A549 (cell line): ENCODE measurements at regions not wholly inside any gene's neighbourhood (a gene's known extent, or its start where the extent isn't known, plus 50 kb on each side); places are given as distances from the start of the nearest gene placed in this dataset.

Experiments used
- ATAC-seq, 2 experiments: fragments of 200-7000 bp in 1 of 2; fragments of >200 bp in 1 of 2; cut with Nextera tagmentation in 1 of 2; cut with Tn5 transposase in 1 of 2; 3 replicates each; pipeline versions ENCODE4 v1.8.0 to v1.9.1; 2018 to 2020; ENCODE audit warnings: mild to moderate bottlenecking in 1 of 2, moderate library complexity in 1 of 2
- CTCF ChIA-PET: fragments of 300-600 bp; sonication (Branson Sonifier 250); formaldehyde crosslinking; extraction: SDS; loops from one replicate; lab custom pipeline; 2021; ENCODE audit warnings: antibody characterized with exemption, inconsistent platforms; lab: Yijun Ruan, JAX
- POLR2A ChIA-PET: fragments of 350-600 bp; formaldehyde crosslinking; extraction: SDS; loops from one replicate; lab custom pipeline; 2021; ENCODE audit warnings: antibody characterized with exemption, inconsistent platforms; lab: Yijun Ruan, JAX
- DNase-seq, 2 experiments: peaks; one replicate each; pipeline versions ENCODE4 v3.0.0 to v3.0.0-alpha.2; 2011 to 2016; ENCODE audit warnings: low read depth in 1 of 2, low spot score in 1 of 2
- FAIRE-seq: peaks from 2 replicates; lab custom pipeline; 2011; peaks lifted over from hg19 to GRCh38; lab: Jason Lieb, UNC
- H3K27ac ChIP-seq, 2 experiments: fragments of >200 bp; sonication (Bioruptor Twin); formaldehyde crosslinking; 3 replicates each; pipeline ENCODE4 v1.5.1; 2016 to 2017
- H3K4me1 ChIP-seq: fragments of >200 bp; sonication (Bioruptor Twin); formaldehyde crosslinking; 3 replicates; pipeline ENCODE4 v1.6.1; 2016
- H3K4me2 ChIP-seq: fragments of >200 bp; sonication (Bioruptor Twin); formaldehyde crosslinking; 3 replicates; pipeline ENCODE4 v1.6.1; 2016
- H3K4me3 ChIP-seq: fragments of >200 bp; sonication (Bioruptor Twin); formaldehyde crosslinking; 3 replicates; pipeline ENCODE4 v1.5.1; 2016
- H3K9me3 ChIP-seq: fragments of >200 bp; sonication (Bioruptor Twin); formaldehyde crosslinking; 3 replicates; pipeline ENCODE4 v1.6.1; 2016
- BHLHE40 ChIP-seq: IDR thresholded peaks from 2 replicates; pipeline ENCODE4 v1.6.1; 2012; ENCODE audit warnings: low read depth, low read length, inconsistent platforms
- EHF ChIP-seq: fragments of 250-450 bp; sonication (Bioruptor Pico); IDR thresholded peaks from 2 replicates; pipeline ENCODE4 v1.5.0; 2020; ENCODE audit warnings: mild to moderate bottlenecking
- EP300 ChIP-seq, 2 experiments: fragments of >200 bp; sonication (Bioruptor Twin); formaldehyde crosslinking; IDR thresholded peaks; 2 replicates in 1 of 2; 3 replicates in 1 of 2; pipeline ENCODE4 v1.6.1; 2016 to 2017
- FOXS1 ChIP-seq: fragments of 250-450 bp; sonication (Bioruptor Pico); IDR thresholded peaks from 2 replicates; pipeline ENCODE4 v1.5.0; 2020; ENCODE audit warnings: mild to moderate bottlenecking, moderate library complexity
- HOXB13 ChIP-seq: fragments of 250-450 bp; sonication (Bioruptor Pico); IDR thresholded peaks from 2 replicates; pipeline ENCODE4 v1.5.0; 2020; ENCODE audit warnings: low read depth, mild to moderate bottlenecking, moderate library complexity
- HOXB5 ChIP-seq: fragments of 250-450 bp; sonication (Bioruptor Pico); IDR thresholded peaks from 2 replicates; pipeline ENCODE4 v1.5.0; 2020; ENCODE audit warnings: mild to moderate bottlenecking, moderate library complexity
- JUNB ChIP-seq: fragments of >200 bp; sonication (Bioruptor Twin); formaldehyde crosslinking; IDR thresholded peaks from 2 replicates; pipeline ENCODE4 v1.6.1; 2016
- KDM1A ChIP-seq: fragments of 200-600 bp; sonication (generic); IDR thresholded peaks from 2 replicates; pipeline ENCODE4 v1.6.1; 2016; ENCODE audit warnings: low read depth, mild to moderate bottlenecking
- KDM5A ChIP-seq: fragments of 200-600 bp; sonication (generic); IDR thresholded peaks from 2 replicates; pipeline ENCODE4 v1.6.1; 2016; ENCODE audit warnings: antibody characterized with exemption, mild to moderate bottlenecking
- NFE2L2 ChIP-seq: fragments of 150-350 bp; conservative IDR thresholded peaks from 2 replicates; pipeline ENCODE4 v1.6.1; 2014; ENCODE audit warnings: low read length
- POLR2A ChIP-seq: IDR thresholded peaks from 2 replicates; pipeline ENCODE4 v1.6.1; 2012; ENCODE audit warnings: mild to moderate bottlenecking, low read length
- POLR2AphosphoS2 ChIP-seq: conservative IDR thresholded peaks from 2 replicates; pipeline ENCODE4 v1.6.1; 2012; ENCODE audit warnings: low read length, improper control_type of control experiment, inconsistent platforms
- RAD21 ChIP-seq, 2 experiments: fragments of >200 bp in 1 of 2; sonication (Bioruptor Twin) in 1 of 2; formaldehyde crosslinking in 1 of 2; IDR thresholded peaks in 1 of 2; conservative IDR thresholded peaks in 1 of 2; 2 replicates in 1 of 2; 3 replicates in 1 of 2; pipeline ENCODE4 v1.6.1; 2012 to 2018; ENCODE audit warnings: inconsistent platforms in 1 of 2
- RCOR1 ChIP-seq: fragments of 150-350 bp; IDR thresholded peaks from 2 replicates; pipeline ENCODE4 v1.6.1; 2014; ENCODE audit warnings: antibody characterized with exemption, low read length, low read depth
- SREBF2 ChIP-seq: fragments of 450-650 bp; IDR thresholded peaks from 2 replicates; pipeline ENCODE4 v1.6.1; 2014; ENCODE audit warnings: mild to moderate bottlenecking, moderate library complexity
- TP53 ChIP-seq: fragments of 250-450 bp; sonication (Bioruptor Pico); IDR thresholded peaks from 2 replicates; pipeline ENCODE4 v1.5.0; 2021; ENCODE audit warnings: mild to moderate bottlenecking, moderate library complexity
- WGBS: methylation state at CpG from one replicate; pipeline ENCODE4 v1.1.6; 2017; ENCODE audit errors: missing lambda C conversion rate; 5-methylcytosine and 5-hydroxymethylcytosine counted together
- TF ChIP-seq, protein P1 (sequence below): fragments of >200 bp; sonication (Bioruptor Twin); formaldehyde crosslinking; IDR thresholded peaks from 3 replicates; pipeline ENCODE4 v1.6.1; 2016
- TF ChIP-seq, protein P2 (sequence below): fragments of 250-450 bp; sonication (Bioruptor Pico); IDR thresholded peaks from 2 replicates; pipeline ENCODE4 v1.5.0; 2021; ENCODE audit warnings: mild to moderate bottlenecking, moderate library complexity, borderline replicate concordance
- TF ChIP-seq, protein P3 (sequence below): IDR thresholded peaks from 2 replicates; pipeline ENCODE4 v1.6.1; 2012
- TF ChIP-seq, protein P4 (sequence below): fragments of 250-450 bp; sonication (Bioruptor Pico); IDR thresholded peaks from 2 replicates; pipeline ENCODE4 v1.5.0; 2020; ENCODE audit warnings: low read depth, mild to moderate bottlenecking, moderate library complexity
- TF ChIP-seq, protein P5 (sequence below): fragments of 450-650 bp; IDR thresholded peaks from 2 replicates; pipeline ENCODE4 v1.6.1; 2014; ENCODE audit warnings: antibody characterized with exemption

DNA sequence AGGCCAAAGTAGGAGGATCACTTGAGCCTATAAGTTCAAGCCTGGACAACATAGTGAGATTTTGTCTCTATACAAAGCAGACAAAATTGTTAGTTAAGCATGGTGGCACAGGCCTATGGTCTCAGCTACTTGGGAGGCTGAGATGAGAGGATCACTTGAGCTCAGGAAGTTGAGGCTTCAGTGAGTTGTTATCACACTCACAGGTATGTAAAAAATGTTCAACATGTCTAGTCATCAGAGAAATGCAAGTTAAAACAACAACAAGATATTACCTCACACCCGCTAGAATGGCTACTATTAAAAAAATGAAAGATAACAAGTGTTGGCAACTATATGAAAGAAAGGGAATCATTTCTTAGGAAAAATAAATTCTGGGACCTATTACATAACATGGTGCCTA, 341.5 kb upstream of the ST8SIA4 start:
- H3K4me2 ChIP-seq, result no peak overlapping the region
- no peak for TF ChIP-seq KDM5A
- no peak for TF ChIP-seq KDM1A
- no peak for TF ChIP-seq HOXB5 (CRISPR knock-in tag)
- TF ChIP-seq RCOR1, result no peak
- no peak for TF ChIP-seq SREBF2
- TF ChIP-seq, protein P1, sequence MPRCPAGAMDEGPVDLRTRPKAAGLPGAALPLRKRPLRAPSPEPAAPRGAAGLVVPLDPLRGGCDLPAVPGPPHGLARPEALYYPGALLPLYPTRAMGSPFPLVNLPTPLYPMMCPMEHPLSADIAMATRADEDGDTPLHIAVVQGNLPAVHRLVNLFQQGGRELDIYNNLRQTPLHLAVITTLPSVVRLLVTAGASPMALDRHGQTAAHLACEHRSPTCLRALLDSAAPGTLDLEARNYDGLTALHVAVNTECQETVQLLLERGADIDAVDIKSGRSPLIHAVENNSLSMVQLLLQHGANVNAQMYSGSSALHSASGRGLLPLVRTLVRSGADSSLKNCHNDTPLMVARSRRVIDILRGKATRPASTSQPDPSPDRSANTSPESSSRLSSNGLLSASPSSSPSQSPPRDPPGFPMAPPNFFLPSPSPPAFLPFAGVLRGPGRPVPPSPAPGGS, result no peak
- TF ChIP-seq, protein P2, sequence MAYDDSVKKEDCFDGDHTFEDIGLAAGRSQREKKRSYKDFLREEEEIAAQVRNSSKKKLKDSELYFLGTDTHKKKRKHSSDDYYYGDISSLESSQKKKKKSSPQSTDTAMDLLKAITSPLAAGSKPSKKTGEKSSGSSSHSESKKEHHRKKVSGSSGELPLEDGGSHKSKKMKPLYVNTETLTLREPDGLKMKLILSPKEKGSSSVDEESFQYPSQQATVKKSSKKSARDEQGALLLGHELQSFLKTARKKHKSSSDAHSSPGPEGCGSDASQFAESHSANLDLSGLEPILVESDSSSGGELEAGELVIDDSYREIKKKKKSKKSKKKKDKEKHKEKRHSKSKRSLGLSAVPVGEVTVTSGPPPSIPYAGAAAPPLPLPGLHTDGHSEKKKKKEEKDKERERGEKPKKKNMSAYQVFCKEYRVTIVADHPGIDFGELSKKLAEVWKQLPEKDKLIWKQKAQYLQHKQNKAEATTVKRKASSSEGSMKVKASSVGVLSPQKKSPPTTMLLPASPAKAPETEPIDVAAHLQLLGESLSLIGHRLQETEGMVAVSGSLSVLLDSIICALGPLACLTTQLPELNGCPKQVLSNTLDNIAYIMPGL (CRISPR knock-in tag), result no peak
- no peak for TF ChIP-seq EHF (CRISPR knock-in tag)
- TF ChIP-seq NFE2L2, result no peak
- no peak for TF ChIP-seq FOXS1 (CRISPR knock-in tag)
- TF ChIP-seq RAD21 (conservative IDR thresholded peaks at IDR 0.05 in 1 of 2, IDR thresholded peaks at IDR 0.05 in 1 of 2), result no peak
- TF ChIP-seq, protein P3, sequence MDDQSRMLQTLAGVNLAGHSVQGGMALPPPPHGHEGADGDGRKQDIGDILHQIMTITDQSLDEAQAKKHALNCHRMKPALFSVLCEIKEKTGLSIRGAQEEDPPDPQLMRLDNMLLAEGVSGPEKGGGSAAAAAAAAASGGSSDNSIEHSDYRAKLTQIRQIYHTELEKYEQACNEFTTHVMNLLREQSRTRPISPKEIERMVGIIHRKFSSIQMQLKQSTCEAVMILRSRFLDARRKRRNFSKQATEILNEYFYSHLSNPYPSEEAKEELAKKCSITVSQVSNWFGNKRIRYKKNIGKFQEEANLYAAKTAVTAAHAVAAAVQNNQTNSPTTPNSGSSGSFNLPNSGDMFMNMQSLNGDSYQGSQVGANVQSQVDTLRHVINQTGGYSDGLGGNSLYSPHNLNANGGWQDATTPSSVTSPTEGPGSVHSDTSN, result no peak
- TF ChIP-seq, protein P4, sequence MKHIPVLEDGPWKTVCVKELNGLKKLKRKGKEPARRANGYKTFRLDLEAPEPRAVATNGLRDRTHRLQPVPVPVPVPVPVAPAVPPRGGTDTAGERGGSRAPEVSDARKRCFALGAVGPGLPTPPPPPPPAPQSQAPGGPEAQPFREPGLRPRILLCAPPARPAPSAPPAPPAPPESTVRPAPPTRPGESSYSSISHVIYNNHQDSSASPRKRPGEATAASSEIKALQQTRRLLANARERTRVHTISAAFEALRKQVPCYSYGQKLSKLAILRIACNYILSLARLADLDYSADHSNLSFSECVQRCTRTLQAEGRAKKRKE, result no peak
- CTCF ChIA-PET, result no interaction called here
- DNase-seq, result no peak
- H3K4me1 ChIP-seq, result no peaks in the 10 kb centered on the region
- H3K9me3 ChIP-seq, result no peaks in the 10 kb centered on the region
- no peak for ATAC-seq
- H3K27ac ChIP-seq, result no peak overlapping the region
- no peak overlapping the region for H3K4me3 ChIP-seq
- no peak for FAIRE-seq
- POLR2A ChIA-PET, result no interaction called here
- 78% methylated on average over 1 of the region's 1 CpG for WGBS

DNA sequence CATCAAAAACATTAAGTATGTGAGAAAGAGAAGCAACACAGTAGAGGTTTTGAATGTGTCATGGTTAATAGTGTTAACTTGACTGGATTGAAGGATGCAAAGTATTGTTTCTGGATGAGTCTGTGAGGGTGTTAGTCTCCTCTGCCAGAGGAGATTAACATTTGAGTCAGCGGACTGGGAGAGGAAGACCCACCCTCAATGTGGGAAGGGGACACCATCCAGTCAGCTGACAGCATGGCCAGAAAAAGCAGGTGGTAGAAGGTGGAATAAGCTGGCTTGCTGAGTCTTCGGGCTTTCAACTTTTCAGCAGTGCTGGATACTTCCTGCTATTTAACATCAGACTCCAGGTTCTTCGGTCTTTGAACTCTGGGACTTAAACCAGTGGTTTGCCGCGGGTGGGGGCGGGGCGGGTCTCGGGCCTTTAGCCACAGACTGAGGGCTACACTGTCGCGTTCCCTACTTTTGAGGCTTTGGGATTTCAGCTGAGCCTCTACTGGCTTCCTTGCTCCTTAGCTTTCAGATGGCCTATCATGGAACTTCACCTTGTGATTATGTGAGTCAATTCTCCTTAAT, 309.9 kb upstream of the ST8SIA4 start:
- Histone ChIP-seq H3K9me3 (no peaks in the 10 kb centered on the region), H3K4me2 (no peak overlapping the region), H3K4me1 (no peaks in the 10 kb centered on the region), H3K4me3 (no peak overlapping the region), H3K27ac (no peak overlapping the region)
- POLR2A ChIA-PET, result no interaction called here
- DNase-seq (no peak), ATAC-seq (no peak), FAIRE-seq (no peak)
- CTCF ChIA-PET, result no interaction called here
- 87% methylated on average over 10 of the region's 10 CpGs for WGBS
- TF ChIP-seq, protein P5, sequence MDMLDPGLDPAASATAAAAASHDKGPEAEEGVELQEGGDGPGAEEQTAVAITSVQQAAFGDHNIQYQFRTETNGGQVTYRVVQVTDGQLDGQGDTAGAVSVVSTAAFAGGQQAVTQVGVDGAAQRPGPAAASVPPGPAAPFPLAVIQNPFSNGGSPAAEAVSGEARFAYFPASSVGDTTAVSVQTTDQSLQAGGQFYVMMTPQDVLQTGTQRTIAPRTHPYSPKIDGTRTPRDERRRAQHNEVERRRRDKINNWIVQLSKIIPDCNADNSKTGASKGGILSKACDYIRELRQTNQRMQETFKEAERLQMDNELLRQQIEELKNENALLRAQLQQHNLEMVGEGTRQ, result no peak
- TF ChIP-seq POLR2AphosphoS2, result no peak
- TF ChIP-seq EP300 (IDR thresholded peaks at IDR 0.05), result no peak
- TF ChIP-seq RCOR1, result no peak
- TF ChIP-seq TP53 (CRISPR knock-in tag), result no peak
- TF ChIP-seq EHF (CRISPR knock-in tag), result no peak
- no peak for TF ChIP-seq HOXB13
- TF ChIP-seq BHLHE40, result no peak
- no peak for TF ChIP-seq JUNB
- TF ChIP-seq, protein P4, result no peak
- TF ChIP-seq POLR2A, result no peak
